H1 (cell line): ENCODE measurements at regions not wholly inside any gene's neighbourhood (a gene's known extent, or its start where the extent isn't known, plus 50 kb on each side); places are given as distances from the start of the nearest gene placed in this dataset.

ENCODE experiments used
- CTCF ChIA-PET: fragments of 300-600 bp; sonication (Branson Sonifier 250); formaldehyde crosslinking; loops from one replicate; lab custom pipeline; 2021; ENCODE audit not compliant: partially characterized antibody; lab: Charles Lee
- POLR2A ChIA-PET: fragments of 300-600 bp; sonication (Branson Sonifier 250); formaldehyde crosslinking; loops from one replicate; lab custom pipeline; 2021; ENCODE audit warnings: inconsistent platforms; ENCODE audit not compliant: partially characterized antibody; lab: Charles Lee
- DNase-seq, 2 experiments: peaks; one replicate each; pipeline versions ENCODE4 v3.0.0 to v3.0.0-alpha.2; 2010 to 2022; ENCODE audit warnings: low spot score in 2 of 2, low read depth in 1 of 2, mixed read lengths in 1 of 2
- FAIRE-seq: peaks from 2 replicates; lab custom pipeline; 2011; peaks lifted over from hg19 to GRCh38; lab: Jason Lieb, UNC
- H2AFZ ChIP-seq: 2 replicates; pipeline ENCODE4 v1.8.1; 2012; ENCODE audit warnings: low read length, inconsistent platforms
- H2AK5ac ChIP-seq: 2 replicates; pipeline ENCODE4 v1.6.1; 2013; ENCODE audit warnings: low read depth, low read length
- H2BK120ac ChIP-seq: replicated peaks from 2 replicates; pipeline ENCODE3; 2013; ENCODE audit warnings: low read depth, low read length, inconsistent platforms
- H2BK12ac ChIP-seq: 2 replicates; pipeline ENCODE4 v1.6.1; 2013; ENCODE audit warnings: low read depth, low read length
- H2BK15ac ChIP-seq: 2 replicates; pipeline ENCODE4 v1.6.1; 2013; ENCODE audit warnings: low read length
- H2BK20ac ChIP-seq: 2 replicates; pipeline ENCODE4 v1.6.1; 2013; ENCODE audit warnings: low read length
- H2BK5ac ChIP-seq: 2 replicates; pipeline ENCODE4 v1.6.1; 2013; ENCODE audit warnings: low read depth, low read length
- H3K14ac ChIP-seq: 2 replicates; pipeline ENCODE4 v1.6.1; 2013; ENCODE audit warnings: inconsistent platforms; ENCODE audit not compliant: insufficient read length
- H3K18ac ChIP-seq: 2 replicates; pipeline ENCODE4 v1.6.1; 2013; ENCODE audit warnings: low read length; ENCODE audit errors: extremely low read depth
- H3K23ac ChIP-seq: 2 replicates; pipeline ENCODE4 v1.6.1; 2013; ENCODE audit warnings: inconsistent platforms; ENCODE audit not compliant: insufficient read length
- H3K23me2 ChIP-seq: 2 replicates; pipeline ENCODE4 v1.6.1; 2013; ENCODE audit warnings: low read depth, low read length
- H3K27ac ChIP-seq: 2 replicates; pipeline ENCODE4 v1.6.1; 2011; ENCODE audit warnings: low read depth, low read length, inconsistent platforms
- H3K27me3 ChIP-seq, 4 experiments: replicated peaks in 1 of 4; 1 replicate in 1 of 4; 2 replicates in 3 of 4; pipeline versions ENCODE4 v1.6.1 to v1.8.1; 2011 to 2013; ENCODE audit warnings: low read length in 3 of 4, mild to moderate bottlenecking in 3 of 4, inconsistent platforms in 2 of 4, mixed read lengths in 2 of 4, moderate library complexity in 1 of 4; ENCODE audit not compliant: control insufficient read depth in 3 of 4, insufficient read depth in 3 of 4; ENCODE audit errors: extremely low read depth in 1 of 4
- H3K36me3 ChIP-seq, 4 experiments: 2 replicates each; pipeline versions ENCODE4 v1.6.1 to v1.8.1; 2011 to 2013; ENCODE audit warnings: mild to moderate bottlenecking in 4 of 4, low read length in 3 of 4, moderate library complexity in 2 of 4, control low read depth in 1 of 4, inconsistent platforms in 1 of 4; ENCODE audit not compliant: insufficient read depth in 4 of 4, control insufficient read depth in 2 of 4
- H3K4ac ChIP-seq: replicated peaks from 2 replicates; pipeline ENCODE3; 2013; ENCODE audit warnings: low read length, low read depth, mixed read lengths, inconsistent platforms; ENCODE audit not compliant: insufficient read length
- H3K4me1 ChIP-seq, 4 experiments: replicated peaks in 1 of 4; 1 replicate in 1 of 4; 2 replicates in 3 of 4; pipeline versions ENCODE4 v1.6.1 to v1.8.1; 2011 to 2013; ENCODE audit warnings: low read length in 3 of 4, inconsistent platforms in 2 of 4, mixed read lengths in 1 of 4; ENCODE audit not compliant: insufficient read depth in 4 of 4, control insufficient read depth in 3 of 4
- H3K4me2 ChIP-seq, 2 experiments: 2 replicates each; pipeline versions ENCODE4 v1.6.1 to v1.8.1; 2011 to 2013; ENCODE audit warnings: low read depth in 2 of 2, low read length in 2 of 2, control low read depth in 1 of 2, inconsistent platforms in 1 of 2, mild to moderate bottlenecking in 1 of 2; ENCODE audit not compliant: insufficient read depth in 1 of 2
- H3K4me3 ChIP-seq, 4 experiments: fragments of 200-600, 300-600 bp in 1 of 4; sonication (generic), shearing (Covaris generic), sonication (Bioruptor Twin) in 1 of 4; 2 replicates each; pipeline versions ENCODE4 v1.5.1 to v1.8.1; 2011 to 2016; ENCODE audit warnings: low read length in 4 of 4, low read depth in 3 of 4, control low read depth in 2 of 4, inconsistent platforms in 2 of 4, mild to moderate bottlenecking in 2 of 4, mixed read lengths in 1 of 4, moderate library complexity in 1 of 4; ENCODE audit not compliant: insufficient read depth in 2 of 4; ENCODE audit errors: extremely low read depth in 1 of 4
- H3K56ac ChIP-seq: replicated peaks from 2 replicates; pipeline ENCODE3; 2013; ENCODE audit warnings: low read depth, mild to moderate bottlenecking, mixed read lengths, low read length, inconsistent platforms; ENCODE audit not compliant: insufficient read length
- H3K79me1 ChIP-seq: 2 replicates; pipeline ENCODE4 v1.6.1; 2013; ENCODE audit warnings: low read depth, low read length, control low read depth
- H3K79me2 ChIP-seq, 2 experiments: 2 replicates each; pipeline versions ENCODE4 v1.6.1 to v1.8.1; 2012 to 2013; ENCODE audit warnings: low read length in 2 of 2, mild to moderate bottlenecking in 2 of 2, inconsistent platforms in 1 of 2; ENCODE audit not compliant: insufficient read depth in 2 of 2, control insufficient read depth in 1 of 2
- H3K9ac ChIP-seq, 4 experiments: replicated peaks in 1 of 4; 1 replicate in 1 of 4; 2 replicates in 3 of 4; pipeline versions ENCODE4 v1.6.1 to v1.8.1; 2011 to 2013; ENCODE audit warnings: low read depth in 3 of 4, low read length in 3 of 4, control low read depth in 2 of 4, mild to moderate bottlenecking in 2 of 4, moderate library complexity in 2 of 4, inconsistent platforms in 1 of 4; ENCODE audit errors: extremely low read depth in 1 of 4
- H3K9me3 ChIP-seq, 2 experiments: 2 replicates each; pipeline versions ENCODE4 v1.6.1 to v1.8.1; 2012 to 2013; ENCODE audit warnings: mild to moderate bottlenecking in 2 of 2, moderate library complexity in 2 of 2, control low read depth in 1 of 2, inconsistent platforms in 1 of 2, low read depth in 1 of 2, low read length in 1 of 2, mixed read lengths in 1 of 2; ENCODE audit not compliant: insufficient read depth in 2 of 2
- H4K20me1 ChIP-seq, 2 experiments: replicated peaks in 1 of 2; 2 replicates each; pipeline versions ENCODE3 to v1.8.1; 2011 to 2013; ENCODE audit warnings: inconsistent platforms in 2 of 2, low read length in 2 of 2, mild to moderate bottlenecking in 1 of 2; ENCODE audit not compliant: insufficient read depth in 2 of 2, control insufficient read depth in 1 of 2
- H4K5ac ChIP-seq: 2 replicates; pipeline ENCODE4 v1.6.1; 2013; ENCODE audit warnings: low read length, low read depth, mixed read lengths, inconsistent platforms; ENCODE audit not compliant: insufficient read length
- H4K8ac ChIP-seq: 2 replicates; pipeline ENCODE4 v1.8.0; 2013; ENCODE audit warnings: mild to moderate bottlenecking, moderate library complexity, low read length, inconsistent platforms; ENCODE audit not compliant: insufficient read depth; ENCODE audit errors: extremely low read depth
- H4K91ac ChIP-seq: replicated peaks from 2 replicates; pipeline ENCODE3; 2013; ENCODE audit warnings: low read length, mixed read lengths, inconsistent platforms; ENCODE audit not compliant: insufficient read length
- CHD2 ChIP-seq: IDR thresholded peaks from 2 replicates; pipeline ENCODE4 v1.6.1; 2012; ENCODE audit warnings: low read length, improper control_type of control experiment
- CTBP2 ChIP-seq: IDR thresholded peaks from 2 replicates; pipeline ENCODE4 v1.7.0; 2011; ENCODE audit warnings: borderline replicate concordance, mild to moderate bottlenecking, moderate library complexity, mixed read lengths, low read length; ENCODE audit not compliant: insufficient read depth, insufficient read length
- HDAC2 ChIP-seq, 2 experiments: fragments of 300-600 bp in 1 of 2; sonication (generic) in 1 of 2; IDR thresholded peaks; 2 replicates each; pipeline ENCODE4 v1.6.1; 2011 to 2012; ENCODE audit warnings: low read depth in 2 of 2, low read length in 2 of 2, mild to moderate bottlenecking in 2 of 2, moderate library complexity in 2 of 2, borderline replicate concordance in 1 of 2, inconsistent platforms in 1 of 2
- POU5F1 ChIP-seq: IDR thresholded peaks from 2 replicates; pipeline ENCODE4 v1.6.1; 2011; ENCODE audit warnings: low read depth, mild to moderate bottlenecking, low read length, moderate library complexity
- RAD21 ChIP-seq, 2 experiments: IDR thresholded peaks in 1 of 2; conservative IDR thresholded peaks in 1 of 2; 2 replicates each; pipeline ENCODE4 v1.6.1; 2011; ENCODE audit warnings: low read depth in 2 of 2, low read length in 2 of 2, improper control_type of control experiment in 1 of 2, inconsistent platforms in 1 of 2, mild to moderate bottlenecking in 1 of 2, moderate library complexity in 1 of 2
- SIX5 ChIP-seq: IDR thresholded peaks from 2 replicates; pipeline ENCODE4 v1.6.1; 2011; ENCODE audit warnings: mild to moderate bottlenecking, low read depth, low read length
- SP4 ChIP-seq: IDR thresholded peaks from 2 replicates; pipeline ENCODE4 v1.6.1; 2012; ENCODE audit warnings: low read length, inconsistent platforms
- TAF7 ChIP-seq: optimal IDR thresholded peaks from 2 replicates; pipeline ENCODE3; 2011; ENCODE audit warnings: low read depth, mild to moderate bottlenecking, inconsistent platforms, low read length, moderate library complexity, borderline replicate concordance
- YY1 ChIP-seq: IDR thresholded peaks from 2 replicates; pipeline ENCODE4 v1.6.1; 2011; ENCODE audit warnings: low read depth, mild to moderate bottlenecking, low read length
- whole genome bisulfite sequencing, 2 experiments: shearing (Covaris generic) in 1 of 2; methylation state at CpG; one replicate each; pipeline versions ENCODE4 v1.1.6 to v1.1.7; 2013 to 2015; ENCODE audit warnings: low lambda C conversion rate in 2 of 2, mixed read lengths in 2 of 2, inconsistent platforms in 1 of 2, low coverage in 1 of 2, missing lambda C conversion rate in 1 of 2; ENCODE audit not compliant: insufficient replicate concordance in 2 of 2, insufficient coverage in 1 of 2, insufficient read length in 1 of 2; ENCODE audit errors: extremely low coverage in 1 of 2, missing lambda C conversion rate in 1 of 2; 5-methylcytosine and 5-hydroxymethylcytosine counted together

DNA sequence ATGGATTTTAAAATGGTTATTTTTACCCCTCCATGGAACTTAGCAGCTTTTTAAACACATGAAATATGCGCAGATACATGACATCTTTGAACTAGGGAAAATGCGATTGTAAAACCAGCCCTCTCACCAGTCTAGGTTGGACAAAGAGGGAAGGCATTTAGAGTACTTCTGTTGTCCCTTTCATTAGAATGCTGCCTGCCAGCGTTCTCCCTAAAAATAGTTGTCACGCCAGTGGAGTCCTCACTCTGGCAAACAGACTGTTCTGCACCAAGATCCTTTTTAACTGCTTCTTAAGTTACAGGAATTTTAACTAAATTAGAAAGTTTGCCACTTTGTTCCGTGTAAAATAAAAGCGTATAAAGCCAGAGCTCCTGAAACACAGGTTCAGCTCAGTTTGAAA is 295.3 kb downstream of the VPS13C start:
- WGBS, 2 experiments, result 84% methylated on average over 6 of the region's 6 CpGs; no CpG with 5 or more reads in 1 of the 2 experiments
- no peak for FAIRE-seq
- TF ChIP-seq CHD2 (no peak), RAD21 (IDR thresholded peaks at IDR 0.05 in 1 of 2, conservative IDR thresholded peaks at IDR 0.05 in 1 of 2; ENCODE audit: low read depth in 2 of 2, low read length in 2 of 2) (no peak), POU5F1 (no peak), HDAC2 (IDR thresholded peaks at IDR 0.05; ENCODE audit: borderline replicate concordance in 1 of 2, low read depth in 2 of 2, low read length in 2 of 2) (no peak), SP4 (no peak), SIX5 (no peak), YY1 (no peak), TAF7 (no peak), CTBP2 (no peak)

More for the DNA sequence above, 295.3 kb downstream of the VPS13C start:
- H3K9ac ChIP-seq, result no peak overlapping the region
- no peak overlapping the region for H4K8ac ChIP-seq
- H3K4me2 ChIP-seq, result no peak overlapping the region
- ChIA-PET POLR2A (no interaction called here), CTCF (interaction anchor here (1.4 kb wide), 1 partner anchor 10 kb away, joined by 3 read pairs; no protein-coding TSS in a partner anchor)
- no peak overlapping the region for H3K4me3 ChIP-seq
- no peak overlapping the region for H4K5ac ChIP-seq
- no peaks in the 10 kb centered on the region for H3K36me3 ChIP-seq
- H3K14ac ChIP-seq, result no peak overlapping the region
- no peaks in the 10 kb centered on the region for H4K20me1 ChIP-seq
- no peak overlapping the region for H2BK120ac ChIP-seq
- H3K23ac ChIP-seq, result no peak overlapping the region
- H4K91ac ChIP-seq, result no peak overlapping the region
- no peak overlapping the region for H3K18ac ChIP-seq
- peaks cover 0 to 2% (median 0%) of the 10 kb centered on the region in 4 experiments; a peak in 1 of 7 replicates for H3K4me1 ChIP-seq
- no peak overlapping the region for H2BK5ac ChIP-seq
- H3K4ac ChIP-seq, result no peak overlapping the region
- H3K79me1 ChIP-seq, result no peaks in the 10 kb centered on the region
- 0 out of 2 replicates have a peak overlapping the region, but pooled peaks have one; percentile 48 for H2AFZ ChIP-seq
- no peak overlapping the region for H2AK5ac ChIP-seq
- no peak overlapping the region for H3K56ac ChIP-seq
- no peak overlapping the region for H2BK15ac ChIP-seq
- no peaks in the 10 kb centered on the region for H3K23me2 ChIP-seq
- no peak overlapping the region for H2BK12ac ChIP-seq
- no peak for DNase-seq
- no peaks in the 10 kb centered on the region for H3K9me3 ChIP-seq
- H3K79me2 ChIP-seq, result no peaks in the 10 kb centered on the region
- no peaks in the 10 kb centered on the region for H3K27me3 ChIP-seq
- no peak overlapping the region for H3K27ac ChIP-seq
- no peak overlapping the region for H2BK20ac ChIP-seq
